Astrocyte (in vitro differentiated cells and primary cell): ENCODE measurements at regions not wholly inside any gene's neighbourhood (a gene's known extent, or its start where the extent isn't known, plus 50 kb on each side); places are given as distances from the start of the nearest gene placed in this dataset.

ENCODE experiments used
- CTCF ChIP-seq: IDR thresholded peaks from 2 replicates; pipeline ENCODE4 v1.5.1; 2011; ENCODE audit warnings: low read depth, mild to moderate bottlenecking, inconsistent platforms, low read length, moderate library complexity; ENCODE audit not compliant: insufficient read depth
- EZH2 ChIP-seq: IDR thresholded peaks from 2 replicates; pipeline ENCODE4 v1.6.1; 2012; ENCODE audit warnings: mild to moderate bottlenecking, low read length, inconsistent platforms; ENCODE audit not compliant: insufficient read depth

DNA sequence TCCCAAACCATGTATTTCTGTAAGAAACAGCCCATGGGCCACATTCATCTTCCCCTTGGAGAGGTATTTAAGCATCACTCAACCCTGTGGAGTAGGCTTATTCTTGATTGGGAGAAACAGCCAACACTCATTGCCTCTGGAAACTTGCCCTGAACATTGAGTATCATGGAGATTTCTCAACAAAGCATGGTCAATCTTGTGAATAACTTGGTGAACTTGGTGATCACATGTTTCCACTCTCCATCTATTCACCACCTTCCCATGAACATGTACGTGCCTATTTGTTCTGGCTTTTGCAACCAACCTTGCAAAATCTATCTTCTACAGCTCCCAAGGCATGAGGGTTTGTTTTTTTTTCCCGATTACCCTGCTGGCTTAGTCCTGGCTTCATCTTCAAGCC is 163.2 kb downstream of the PAH start:
- no peak for TF ChIP-seq CTCF
- TF ChIP-seq EZH2: no peak
